ENCODE measurements at regions not wholly inside any gene's neighbourhood (a gene's known extent, or its start where the extent isn't known, plus 50 kb on each side); places are given as distances from the start of the nearest gene placed in this dataset.

GRCh38 chr2:45137966-45138695 lies 128.9 kb upstream of the SIX2 start:
- H3K4me3 ChIP-seq (ENCODE audit: low read depth, low read length): no peak overlapping the region
- POLR2A ChIA-PET: no interaction called here
- CTCF ChIA-PET: interaction anchor here (0.8 kb wide), 1 partner anchor 356 kb away, joined by 3 read pairs; no protein-coding TSS in a partner anchor

DNA sequence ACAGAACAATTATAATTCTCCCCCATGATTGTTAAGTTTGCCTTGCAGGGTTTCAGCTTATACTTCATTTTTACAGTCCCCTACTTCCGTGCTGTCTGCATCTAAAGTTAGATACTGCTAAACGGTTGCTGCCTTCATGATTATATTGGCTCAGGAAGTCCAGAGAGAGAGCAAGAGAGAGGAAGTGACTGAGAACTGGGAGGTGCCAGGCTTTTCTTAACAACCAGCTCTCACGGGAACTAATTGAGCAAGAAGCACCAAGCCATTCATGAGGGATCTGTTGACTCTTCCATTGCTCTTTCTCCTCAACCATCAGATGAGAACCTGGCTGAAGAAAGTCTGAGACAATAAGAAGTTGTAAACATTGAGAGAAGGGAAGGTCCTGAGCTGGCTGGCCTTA lies 125.5 kb upstream of the SIX2 start:
- ChIA-PET POLR2A (no interaction called here), CTCF (interaction anchor here (0.5 to 0.8 kb wide), 2 partner anchors 10 to 11 kb away, joined by 3 read pairs; no protein-coding TSS in a partner anchor)
- H3K4me3 ChIP-seq (ENCODE audit: low read depth, low read length): no peak overlapping the region

More at GRCh38 chr2:45137966-45138695, 128.9 kb upstream of the SIX2 start:
- H3K9me3 ChIP-seq (ENCODE audit: control insufficient read depth, insufficient read depth, low read depth, low read length): no peaks in the 10 kb centered on the region
- no peaks in the 10 kb centered on the region for H3K4me1 ChIP-seq (ENCODE audit: control insufficient read depth, insufficient read depth, low read length)
- H3K36me3 ChIP-seq (ENCODE audit: control insufficient read depth in 2 of 2, insufficient read depth in 1 of 2, low read length in 2 of 2): no peaks in the 10 kb centered on the region
- no peak overlapping the region for H3K27ac ChIP-seq (ENCODE audit: extremely low read depth, low read depth, low read length)
- no peak for TF ChIP-seq ZNF239 (tag by site-specific recombination; IDR thresholded peaks at IDR 0.05)
- TF ChIP-seq, protein P1, sequence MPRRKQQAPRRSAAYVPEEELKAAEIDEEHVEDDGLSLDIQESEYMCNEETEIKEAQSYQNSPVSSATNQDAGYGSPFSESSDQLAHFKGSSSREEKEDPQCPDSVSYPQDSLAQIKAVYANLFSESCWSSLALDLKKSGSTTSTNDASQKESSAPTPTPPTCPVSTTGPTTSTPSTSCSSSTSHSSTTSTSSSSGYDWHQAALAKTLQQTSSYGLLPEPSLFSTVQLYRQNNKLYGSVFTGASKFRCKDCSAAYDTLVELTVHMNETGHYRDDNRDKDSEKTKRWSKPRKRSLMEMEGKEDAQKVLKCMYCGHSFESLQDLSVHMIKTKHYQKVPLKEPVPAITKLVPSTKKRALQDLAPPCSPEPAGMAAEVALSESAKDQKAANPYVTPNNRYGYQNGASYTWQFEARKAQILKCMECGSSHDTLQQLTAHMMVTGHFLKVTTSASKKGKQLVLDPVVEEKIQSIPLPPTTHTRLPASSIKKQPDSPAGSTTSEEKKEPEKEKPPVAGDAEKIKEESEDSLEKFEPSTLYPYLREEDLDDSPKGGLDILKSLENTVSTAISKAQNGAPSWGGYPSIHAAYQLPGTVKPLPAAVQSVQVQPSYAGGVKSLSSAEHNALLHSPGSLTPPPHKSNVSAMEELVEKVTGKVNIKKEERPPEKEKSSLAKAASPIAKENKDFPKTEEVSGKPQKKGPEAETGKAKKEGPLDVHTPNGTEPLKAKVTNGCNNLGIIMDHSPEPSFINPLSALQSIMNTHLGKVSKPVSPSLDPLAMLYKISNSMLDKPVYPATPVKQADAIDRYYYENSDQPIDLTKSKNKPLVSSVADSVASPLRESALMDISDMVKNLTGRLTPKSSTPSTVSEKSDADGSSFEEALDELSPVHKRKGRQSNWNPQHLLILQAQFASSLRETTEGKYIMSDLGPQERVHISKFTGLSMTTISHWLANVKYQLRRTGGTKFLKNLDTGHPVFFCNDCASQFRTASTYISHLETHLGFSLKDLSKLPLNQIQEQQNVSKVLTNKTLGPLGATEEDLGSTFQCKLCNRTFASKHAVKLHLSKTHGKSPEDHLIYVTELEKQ (tag by site-specific recombination; IDR thresholded peaks at IDR 0.05; ENCODE audit: borderline replicate concordance): no peak
- TF ChIP-seq ELK4 (IDR thresholded peaks at IDR 0.05; ENCODE audit: borderline replicate concordance, low read depth, low read length): no peak
- no peak for TF ChIP-seq OVOL3 (tag by site-specific recombination; IDR thresholded peaks at IDR 0.05)
- no peak for TF ChIP-seq ZNF155 (tag by site-specific recombination; IDR thresholded peaks at IDR 0.05)
- TF ChIP-seq ZNF174 (tag by site-specific recombination; IDR thresholded peaks at IDR 0.05): no peak

GRCh38 chr2:45134014-45134413 lies 124.8 kb upstream of the SIX2 start:
- POLR2A ChIA-PET: interaction anchor here (0.6 kb wide), 1 partner anchor 921 kb away, joined by 6 read pairs; no protein-coding TSS in a partner anchor
- TF ChIP-seq TCF7L2 (IDR thresholded peaks at IDR 0.05; ENCODE audit: borderline replicate concordance, low read depth, low read length) (no peak), ZFP41 (tag by site-specific recombination; IDR thresholded peaks at IDR 0.05; ENCODE audit: borderline replicate concordance) (no peak), ZNF623 (tag by site-specific recombination; IDR thresholded peaks at IDR 0.05) (no peak), GLIS1 (tag by site-specific recombination; IDR thresholded peaks at IDR 0.05) (peak; percentile 86), PRDM1 (tag by site-specific recombination; IDR thresholded peaks at IDR 0.05) (0 out of 2 replicates have a peak, but pooled peaks have one; percentile 0), SP7 (tag by site-specific recombination; IDR thresholded peaks at IDR 0.05) (peak; percentile 78)
- TF ChIP-seq, protein P2, sequence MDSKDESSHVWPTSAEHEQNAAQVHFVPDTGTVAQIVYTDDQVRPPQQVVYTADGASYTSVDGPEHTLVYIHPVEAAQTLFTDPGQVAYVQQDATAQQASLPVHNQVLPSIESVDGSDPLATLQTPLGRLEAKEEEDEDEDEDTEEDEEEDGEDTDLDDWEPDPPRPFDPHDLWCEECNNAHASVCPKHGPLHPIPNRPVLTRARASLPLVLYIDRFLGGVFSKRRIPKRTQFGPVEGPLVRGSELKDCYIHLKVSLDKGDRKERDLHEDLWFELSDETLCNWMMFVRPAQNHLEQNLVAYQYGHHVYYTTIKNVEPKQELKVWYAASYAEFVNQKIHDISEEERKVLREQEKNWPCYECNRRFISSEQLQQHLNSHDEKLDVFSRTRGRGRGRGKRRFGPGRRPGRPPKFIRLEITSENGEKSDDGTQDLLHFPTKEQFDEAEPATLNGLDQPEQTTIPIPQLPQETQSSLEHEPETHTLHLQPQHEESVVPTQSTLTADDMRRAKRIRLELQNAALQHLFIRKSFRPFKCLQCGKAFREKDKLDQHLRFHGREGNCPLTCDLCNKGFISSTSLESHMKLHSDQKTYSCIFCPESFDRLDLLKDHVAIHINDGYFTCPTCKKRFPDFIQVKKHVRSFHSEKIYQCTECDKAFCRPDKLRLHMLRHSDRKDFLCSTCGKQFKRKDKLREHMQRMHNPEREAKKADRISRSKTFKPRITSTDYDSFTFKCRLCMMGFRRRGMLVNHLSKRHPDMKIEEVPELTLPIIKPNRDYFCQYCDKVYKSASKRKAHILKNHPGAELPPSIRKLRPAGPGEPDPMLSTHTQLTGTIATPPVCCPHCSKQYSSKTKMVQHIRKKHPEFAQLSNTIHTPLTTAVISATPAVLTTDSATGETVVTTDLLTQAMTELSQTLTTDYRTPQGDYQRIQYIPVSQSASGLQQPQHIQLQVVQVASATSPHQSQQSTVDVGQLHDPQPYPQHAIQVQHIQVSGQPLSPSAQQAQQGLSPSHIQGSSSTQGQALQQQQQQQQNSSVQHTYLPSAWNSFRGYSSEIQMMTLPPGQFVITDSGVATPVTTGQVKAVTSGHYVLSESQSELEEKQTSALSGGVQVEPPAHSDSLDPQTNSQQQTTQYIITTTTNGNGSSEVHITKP (tag by site-specific recombination; IDR thresholded peaks at IDR 0.05): peak; percentile 77
- peaks cover 3% of the 10 kb centered on the region; the same call in 1 of the 2 replicates for H3K4me1 ChIP-seq (ENCODE audit: control insufficient read depth, insufficient read depth, low read length)
- H3K27ac ChIP-seq (ENCODE audit: extremely low read depth, low read depth, low read length): no peak overlapping the region
- CTCF ChIA-PET: interaction anchor here (0.5 to 0.8 kb wide), 3 partner anchors 9 to 698 kb away, joined by 3 read pairs; no protein-coding TSS in a partner anchor
- H3K4me3 ChIP-seq (ENCODE audit: low read depth, low read length): no peak overlapping the region
- no peaks in the 10 kb centered on the region for H3K9me3 ChIP-seq (ENCODE audit: control insufficient read depth, insufficient read depth, low read depth, low read length)
- no peaks in the 10 kb centered on the region for H3K36me3 ChIP-seq (ENCODE audit: control insufficient read depth in 2 of 2, insufficient read depth in 1 of 2, low read length in 2 of 2)

More for the DNA sequence above, 125.5 kb upstream of the SIX2 start:
- TF ChIP-seq ZNF211 (tag by site-specific recombination; IDR thresholded peaks at IDR 0.05; ENCODE audit: low read depth) (no peak), ZSCAN30 (tag by site-specific recombination; IDR thresholded peaks at IDR 0.05) (no peak), ZNF223 (tag by site-specific recombination; IDR thresholded peaks at IDR 0.05) (no peak), ZNF24 (tag by site-specific recombination; IDR thresholded peaks at IDR 0.05) (no peak)
- H3K27ac ChIP-seq (ENCODE audit: extremely low read depth, low read depth, low read length): no peak overlapping the region
- H3K9me3 ChIP-seq (ENCODE audit: control insufficient read depth, insufficient read depth, low read depth, low read length): no peaks in the 10 kb centered on the region
- H3K4me1 ChIP-seq (ENCODE audit: control insufficient read depth, insufficient read depth, low read length): no peaks in the 10 kb centered on the region
- no peaks in the 10 kb centered on the region for H3K36me3 ChIP-seq (ENCODE audit: control insufficient read depth in 2 of 2, insufficient read depth in 1 of 2, low read length in 2 of 2)
